ENCODE measurements at regions not wholly inside any gene's neighbourhood (a gene's known extent, or its start where the extent isn't known, plus 50 kb on each side); places are given as distances from the start of the nearest gene placed in this dataset.

DNA sequence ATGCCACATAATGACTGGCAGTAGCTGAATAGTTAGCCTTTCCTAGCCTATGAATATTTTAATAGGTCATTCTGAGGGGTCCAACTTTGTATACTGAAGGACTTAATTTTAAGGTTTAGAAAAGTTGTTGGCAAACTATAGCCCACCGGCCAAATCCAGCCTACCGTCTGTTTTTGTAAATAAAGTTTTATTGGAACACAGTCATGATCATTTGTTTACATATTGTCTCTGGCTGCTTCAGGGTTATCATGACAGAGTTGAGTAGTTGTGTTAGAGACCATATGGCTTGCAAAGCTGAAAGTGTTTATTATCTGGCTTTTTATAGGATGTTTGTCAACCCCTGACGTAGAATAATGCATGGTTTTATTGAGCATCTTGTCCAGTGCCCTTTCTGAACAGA is 73.4 kb downstream of the NTMT2 start:
- TF ChIP-seq, protein P1, sequence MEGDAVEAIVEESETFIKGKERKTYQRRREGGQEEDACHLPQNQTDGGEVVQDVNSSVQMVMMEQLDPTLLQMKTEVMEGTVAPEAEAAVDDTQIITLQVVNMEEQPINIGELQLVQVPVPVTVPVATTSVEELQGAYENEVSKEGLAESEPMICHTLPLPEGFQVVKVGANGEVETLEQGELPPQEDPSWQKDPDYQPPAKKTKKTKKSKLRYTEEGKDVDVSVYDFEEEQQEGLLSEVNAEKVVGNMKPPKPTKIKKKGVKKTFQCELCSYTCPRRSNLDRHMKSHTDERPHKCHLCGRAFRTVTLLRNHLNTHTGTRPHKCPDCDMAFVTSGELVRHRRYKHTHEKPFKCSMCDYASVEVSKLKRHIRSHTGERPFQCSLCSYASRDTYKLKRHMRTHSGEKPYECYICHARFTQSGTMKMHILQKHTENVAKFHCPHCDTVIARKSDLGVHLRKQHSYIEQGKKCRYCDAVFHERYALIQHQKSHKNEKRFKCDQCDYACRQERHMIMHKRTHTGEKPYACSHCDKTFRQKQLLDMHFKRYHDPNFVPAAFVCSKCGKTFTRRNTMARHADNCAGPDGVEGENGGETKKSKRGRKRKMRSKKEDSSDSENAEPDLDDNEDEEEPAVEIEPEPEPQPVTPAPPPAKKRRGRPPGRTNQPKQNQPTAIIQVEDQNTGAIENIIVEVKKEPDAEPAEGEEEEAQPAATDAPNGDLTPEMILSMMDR (conservative IDR thresholded peaks at IDR 0.05; ENCODE audit: low read depth, low read length), result no peak
- no peak for DNase-seq (ENCODE audit: low read depth)
- H3K4me3 ChIP-seq (ENCODE audit: low read depth, low read length), result no peak overlapping the region

DNA sequence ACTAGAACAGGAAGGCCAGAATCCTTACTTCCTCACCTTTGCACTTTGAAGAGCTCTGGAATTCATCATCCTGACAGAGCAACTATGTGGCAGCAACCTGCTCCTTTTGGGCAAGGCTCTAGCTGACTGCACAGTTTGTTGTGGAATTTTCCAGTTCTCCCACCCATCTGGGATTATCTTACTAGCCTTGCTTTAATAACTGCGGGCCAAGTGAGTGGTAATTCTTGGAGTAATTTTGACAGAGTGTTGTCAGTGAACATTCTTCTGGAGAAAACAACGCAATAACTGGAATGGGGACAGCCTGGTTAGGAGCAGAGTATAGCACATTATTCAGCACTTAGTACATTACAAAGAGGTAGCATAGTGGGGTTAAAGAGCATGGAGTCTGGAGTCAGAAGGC is 75.3 kb downstream of the NTMT2 start:
- no peak for DNase-seq (ENCODE audit: low read depth)
- no peak overlapping the region for H3K4me3 ChIP-seq (ENCODE audit: low read depth, low read length)
- TF ChIP-seq, protein P1 (conservative IDR thresholded peaks at IDR 0.05; ENCODE audit: low read depth, low read length), result no peak

DNA sequence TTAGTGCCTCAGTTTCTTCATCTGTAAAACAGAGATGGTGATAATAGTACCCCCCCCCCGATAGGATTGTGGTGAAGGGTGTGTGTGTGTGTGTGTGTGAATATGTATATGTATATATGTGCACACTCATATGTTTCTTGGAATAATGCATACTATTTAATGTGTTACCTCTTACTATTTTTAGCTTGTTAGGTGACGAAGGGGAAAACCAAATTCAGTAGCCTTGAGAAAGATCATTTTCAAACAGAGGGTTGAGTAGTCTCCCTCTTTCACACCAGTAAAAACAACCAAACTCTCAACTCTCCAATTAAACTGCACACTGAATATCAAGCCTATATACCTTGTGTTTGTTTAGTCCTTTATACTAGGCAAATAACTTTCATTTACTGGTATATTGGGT is 75.7 kb downstream of the NTMT2 start:
- DNase-seq (ENCODE audit: low read depth), result no peak
- TF ChIP-seq, protein P1 (conservative IDR thresholded peaks at IDR 0.05; ENCODE audit: low read depth, low read length), result no peak
- H3K4me3 ChIP-seq (ENCODE audit: low read depth, low read length), result no peak overlapping the region

DNA sequence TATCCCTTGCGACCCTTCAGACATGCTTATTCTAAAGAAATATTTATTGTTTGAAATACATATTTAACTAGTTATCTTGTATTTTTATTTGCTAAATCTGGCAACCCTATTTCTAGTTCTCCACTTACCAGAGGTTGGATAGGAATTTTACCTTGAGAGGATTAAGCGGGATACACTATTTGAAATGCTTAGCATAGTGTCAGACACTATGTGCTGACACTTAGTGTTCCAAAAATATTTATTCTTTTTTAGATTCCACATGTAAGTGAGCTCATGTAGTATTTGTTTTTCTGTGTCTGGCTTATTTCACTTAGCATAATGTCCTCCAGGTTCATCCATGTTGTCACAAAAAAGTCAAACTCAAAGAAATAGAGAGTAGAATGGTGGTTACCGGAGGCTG is 78.7 kb downstream of the NTMT2 start:
- no peak for DNase-seq (ENCODE audit: low read depth)
- H3K4me3 ChIP-seq (ENCODE audit: low read depth, low read length), result no peak overlapping the region
- TF ChIP-seq, protein P1 (conservative IDR thresholded peaks at IDR 0.05; ENCODE audit: low read depth, low read length), result no peak

DNA sequence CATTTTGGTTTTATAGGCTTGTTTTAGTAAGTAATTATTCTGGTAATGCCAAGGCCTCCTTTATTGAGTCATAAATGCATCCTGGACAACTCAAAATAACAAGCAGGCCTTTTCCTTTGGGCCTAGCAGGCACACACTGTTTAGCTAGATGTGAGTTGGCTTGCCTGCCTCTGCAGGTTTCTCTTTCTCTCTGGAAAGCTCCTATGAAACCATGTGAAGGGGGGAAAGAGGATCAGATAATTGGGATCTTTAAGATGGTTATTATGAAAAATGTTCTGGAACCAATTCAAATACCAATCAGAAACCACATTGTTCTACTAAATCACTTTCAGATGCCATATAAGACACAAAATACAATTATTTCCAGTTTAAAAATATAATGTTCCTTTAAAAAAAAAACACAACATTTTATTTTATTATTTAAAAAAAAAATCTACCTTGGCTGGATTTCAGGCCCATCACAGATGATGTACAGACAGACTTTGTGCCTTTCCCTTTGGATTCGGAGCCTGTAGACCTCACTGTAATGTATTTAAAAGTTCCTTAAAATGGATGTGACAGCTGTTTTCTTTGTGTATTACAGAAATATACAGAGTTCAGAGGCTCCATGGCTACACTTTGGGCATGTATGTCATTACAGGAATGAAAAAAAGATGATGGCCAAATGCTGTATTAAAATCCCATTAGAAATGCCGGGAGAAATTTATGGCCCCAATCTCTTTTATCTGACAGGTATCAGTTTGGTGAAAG is 80.2 kb downstream of the NTMT2 start:
- TF ChIP-seq, protein P1 (conservative IDR thresholded peaks at IDR 0.05; ENCODE audit: low read depth, low read length), result no peak
- DNase-seq (ENCODE audit: low read depth), result no peak
- H3K4me3 ChIP-seq (ENCODE audit: low read depth, low read length), result no peak overlapping the region

DNA sequence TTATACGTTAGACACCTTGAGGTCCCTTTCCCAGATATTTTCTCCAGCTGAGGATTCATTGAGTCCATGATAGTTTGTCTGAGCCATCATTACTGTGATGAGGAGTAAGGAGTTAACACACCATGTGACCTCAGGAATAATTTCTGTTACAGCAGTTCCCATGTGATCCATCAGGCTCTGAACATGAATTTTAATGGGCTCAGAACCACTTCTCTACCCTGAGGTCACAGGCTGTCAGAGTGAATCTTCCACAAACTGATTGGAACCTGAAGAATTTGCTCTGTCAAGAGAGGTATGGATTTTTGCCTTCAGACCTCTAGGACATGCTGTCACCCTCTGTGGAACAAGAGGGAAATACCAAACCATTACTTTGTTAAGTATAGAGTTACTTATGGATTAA is 81.0 kb downstream of the NTMT2 start:
- no peak for DNase-seq (ENCODE audit: low read depth)
- TF ChIP-seq, protein P1 (conservative IDR thresholded peaks at IDR 0.05; ENCODE audit: low read depth, low read length), result no peak
- no peak overlapping the region for H3K4me3 ChIP-seq (ENCODE audit: low read depth, low read length)

DNA sequence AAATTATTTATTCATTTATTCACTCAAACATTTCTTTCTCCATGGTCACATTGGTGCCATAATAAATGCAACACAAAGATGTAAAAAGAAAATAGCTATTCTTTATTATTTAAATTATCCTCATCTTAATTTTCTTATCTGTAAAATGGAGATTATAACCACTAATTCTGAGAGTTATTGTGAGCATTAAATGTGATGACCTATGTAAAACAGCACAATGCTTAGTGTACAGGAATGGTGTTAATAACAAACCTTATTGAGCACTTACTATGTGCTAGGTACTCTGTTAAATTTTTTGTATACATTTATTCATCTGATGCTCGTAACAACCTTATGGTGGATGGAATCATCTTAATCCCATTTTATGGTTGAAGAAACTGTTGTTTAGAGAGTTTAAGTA is 84.6 kb downstream of the NTMT2 start:
- no peak overlapping the region for H3K4me3 ChIP-seq (ENCODE audit: low read depth, low read length)
- no peak for DNase-seq (ENCODE audit: low read depth)
- TF ChIP-seq, protein P1 (conservative IDR thresholded peaks at IDR 0.05; ENCODE audit: low read depth, low read length), result no peak
